Embryonic facial prominence (tissue), 1 donor: ENCODE measurements at regions not wholly inside any gene's neighbourhood (a gene's known extent, or its start where the extent isn't known, plus 50 kb on each side); places are given as distances from the start of the nearest gene placed in this dataset.
A peak's percentile ranks its signal among the peaks of the same experiment; 100 is the strongest.

ENCODE experiments used
- DNase-seq: peaks from one replicate; pipeline ENCODE4 v3.0.0-alpha.2; 2016; ENCODE audit errors: extremely low spot score

DNA sequence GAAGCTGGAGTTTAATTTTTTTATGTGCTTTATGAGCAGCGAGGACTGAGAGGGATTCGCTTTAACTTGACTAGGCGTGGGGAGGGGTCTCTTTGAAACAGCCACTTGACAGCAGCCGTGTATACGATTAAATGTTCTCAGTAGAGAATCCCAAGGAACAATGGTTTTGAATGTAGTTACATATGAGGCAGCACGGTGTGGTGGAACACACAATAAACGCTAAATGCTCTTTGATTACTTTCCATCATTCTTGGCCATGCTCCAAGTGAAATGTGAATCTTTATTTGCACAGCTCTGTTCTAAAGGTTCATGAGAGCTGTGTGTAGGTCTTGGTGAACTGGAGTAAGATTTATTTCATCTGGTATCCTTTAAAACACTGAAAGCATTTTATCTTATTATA, 251.4 kb upstream of the TGFBR2 start:
- DNase-seq: no peak

DNA sequence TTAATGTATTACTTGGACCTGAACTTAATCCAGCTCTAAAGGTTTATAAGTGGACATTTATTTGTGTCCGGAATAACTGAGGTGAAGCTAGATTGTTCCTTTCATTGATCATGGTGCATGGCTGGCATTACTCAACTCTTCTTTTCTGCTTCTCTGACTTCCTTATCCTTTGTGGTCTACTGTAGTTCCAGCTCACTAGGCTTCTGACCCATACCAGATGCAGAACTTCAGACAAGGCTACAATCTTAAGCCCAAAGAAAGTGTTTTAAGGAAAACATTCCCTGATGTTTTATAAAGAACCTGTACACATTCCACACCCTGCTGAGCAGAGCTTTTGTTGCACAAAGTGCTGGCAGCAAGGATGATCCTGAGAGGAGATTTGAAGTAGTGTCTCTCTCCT, 250.8 kb upstream of the TGFBR2 start:
- no peak for DNase-seq

DNA sequence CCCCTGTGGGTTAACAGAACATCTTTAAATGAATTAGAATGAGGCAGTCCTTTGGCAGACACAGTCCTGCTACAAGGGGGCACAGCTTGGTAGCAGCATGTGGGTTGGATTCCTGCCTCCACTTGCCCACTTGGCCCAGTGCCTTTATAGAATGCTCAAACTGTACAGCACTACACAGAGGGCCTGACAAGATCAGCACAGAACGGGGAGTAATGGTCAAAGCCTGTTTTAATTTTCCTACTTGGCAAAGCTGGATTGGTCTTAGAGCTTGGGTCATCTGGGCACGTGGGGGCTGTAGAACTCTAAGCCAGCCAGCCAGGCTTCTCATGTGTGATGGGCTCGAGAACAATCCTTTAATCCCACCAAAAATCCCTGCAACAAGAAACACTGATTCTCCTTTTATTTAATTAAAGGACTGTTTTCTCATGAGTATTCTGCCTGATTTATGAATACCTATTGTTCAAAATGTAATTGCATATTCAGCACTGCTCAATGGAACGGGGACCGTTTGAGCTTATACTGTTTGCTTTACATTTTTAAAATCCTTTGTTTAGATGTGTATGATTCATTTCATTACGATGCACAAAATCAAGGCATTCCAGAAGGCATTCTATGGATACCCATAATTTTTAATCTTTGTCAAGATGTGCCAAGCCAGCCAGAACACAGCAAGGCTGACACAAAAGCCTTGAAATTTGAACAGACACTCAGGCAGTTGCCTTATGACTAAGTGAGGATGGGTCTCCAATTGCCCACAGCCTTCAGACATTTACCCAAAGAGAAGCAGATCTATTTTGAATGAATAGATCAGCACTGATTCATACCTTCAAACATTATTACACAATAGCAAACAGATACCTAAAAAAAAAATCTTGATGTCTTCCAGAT, 249.3 kb upstream of the TGFBR2 start:
- no peak for DNase-seq

DNA sequence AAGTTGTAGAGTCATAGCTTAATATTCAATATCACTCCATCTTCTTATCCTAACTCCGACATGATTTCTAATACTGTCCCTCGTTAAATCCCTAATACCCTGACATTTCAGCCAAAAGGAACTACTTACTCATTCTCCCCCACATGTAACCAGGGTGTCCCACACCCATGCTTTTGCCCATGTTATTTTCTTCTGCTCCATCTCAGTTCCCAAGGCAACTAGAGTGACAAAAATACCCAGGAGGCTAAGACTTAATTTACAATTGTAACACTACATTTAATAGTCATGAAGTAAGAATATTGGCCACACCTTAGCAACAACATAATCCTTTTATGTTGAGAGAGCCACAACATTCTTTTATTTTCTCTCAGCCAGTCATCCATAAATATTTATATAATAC, 248.5 kb upstream of the TGFBR2 start:
- no peak for DNase-seq

DNA sequence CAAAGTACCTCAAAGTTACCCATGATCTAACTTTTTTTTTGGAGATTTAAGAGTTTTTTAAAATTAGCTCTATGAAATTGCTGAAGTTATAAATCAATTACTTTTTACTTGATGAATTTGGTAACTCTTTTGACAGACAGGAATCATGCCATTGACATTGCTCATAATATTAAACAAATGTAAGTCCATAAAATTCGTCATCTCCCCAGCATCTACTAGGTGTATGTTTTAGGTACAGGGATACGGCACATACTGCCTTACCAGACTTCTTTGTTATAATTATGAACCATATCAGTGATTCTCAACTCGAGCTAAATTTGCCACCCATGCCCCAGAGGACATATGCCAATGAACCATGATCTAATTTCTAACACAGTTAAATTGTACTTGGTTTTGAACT, 247.5 kb upstream of the TGFBR2 start:
- no peak for DNase-seq

DNA sequence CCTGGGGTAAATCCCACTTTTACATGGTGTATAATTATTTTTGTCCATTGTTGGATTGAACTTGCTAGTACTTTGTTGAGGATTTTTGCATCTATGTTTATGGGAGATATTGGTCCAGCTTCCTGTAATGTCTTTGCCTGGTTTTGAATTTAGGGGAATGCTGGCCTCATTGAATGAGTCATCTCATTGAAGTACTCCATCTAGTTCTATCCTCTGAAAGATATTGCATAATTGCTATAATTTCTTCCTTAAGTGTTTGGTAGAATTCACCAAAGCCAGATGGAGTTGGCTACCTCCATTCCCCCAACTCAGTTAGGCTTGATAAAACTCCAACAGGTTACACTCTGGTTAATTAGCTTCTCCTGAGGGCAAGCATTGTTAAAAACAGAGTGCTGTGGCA, 237.4 kb upstream of the TGFBR2 start:
- no peak for DNase-seq

DNA sequence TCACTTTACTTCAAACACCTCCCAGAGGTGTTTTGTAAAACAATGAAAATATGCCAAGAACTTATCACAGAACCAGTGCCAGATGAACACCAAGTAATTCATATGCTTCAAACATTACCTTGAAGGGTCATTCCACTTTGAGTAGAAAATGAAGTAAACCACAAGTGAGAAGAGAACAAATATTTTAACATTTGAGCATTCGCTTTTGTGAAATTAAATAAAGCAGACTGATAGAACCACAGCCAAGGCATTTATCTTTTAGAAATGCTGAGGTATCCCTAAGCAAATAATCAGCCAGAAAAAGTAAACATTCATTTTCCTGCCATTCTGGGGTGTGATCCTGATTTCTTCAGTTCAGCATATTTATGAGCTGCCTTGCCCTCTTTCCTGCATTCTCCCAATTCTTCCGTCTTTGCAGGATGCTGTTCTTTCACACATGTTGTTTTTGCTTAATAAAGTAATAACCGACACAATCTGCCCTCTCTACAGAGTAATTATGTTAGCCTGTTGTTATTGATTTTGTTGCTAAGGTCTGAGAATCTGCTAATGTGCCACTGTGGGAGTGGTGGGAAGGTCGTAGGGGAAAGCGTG, 235.6 kb upstream of the TGFBR2 start:
- DNase-seq: peak; percentile 22

DNA sequence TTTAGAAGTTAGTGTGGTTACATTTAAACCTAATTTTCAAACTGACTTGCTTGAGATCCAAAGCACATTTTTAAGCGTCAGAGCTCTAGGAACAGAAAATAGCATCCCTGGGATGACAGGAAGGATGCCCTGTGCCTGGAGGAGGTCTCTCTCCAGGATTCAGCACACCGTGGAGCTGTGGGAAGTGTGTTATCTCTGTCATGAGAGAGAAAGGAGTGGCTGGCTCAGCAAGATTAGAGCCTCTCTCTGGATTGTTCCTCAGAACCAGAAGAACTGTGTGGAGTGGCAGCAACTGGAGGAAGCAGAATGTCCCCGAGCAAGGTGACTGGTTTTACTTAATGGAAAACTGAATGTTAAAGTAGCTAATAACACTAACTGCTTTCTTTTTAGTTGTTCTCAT, 233.6 kb upstream of the TGFBR2 start:
- DNase-seq: no peak

DNA sequence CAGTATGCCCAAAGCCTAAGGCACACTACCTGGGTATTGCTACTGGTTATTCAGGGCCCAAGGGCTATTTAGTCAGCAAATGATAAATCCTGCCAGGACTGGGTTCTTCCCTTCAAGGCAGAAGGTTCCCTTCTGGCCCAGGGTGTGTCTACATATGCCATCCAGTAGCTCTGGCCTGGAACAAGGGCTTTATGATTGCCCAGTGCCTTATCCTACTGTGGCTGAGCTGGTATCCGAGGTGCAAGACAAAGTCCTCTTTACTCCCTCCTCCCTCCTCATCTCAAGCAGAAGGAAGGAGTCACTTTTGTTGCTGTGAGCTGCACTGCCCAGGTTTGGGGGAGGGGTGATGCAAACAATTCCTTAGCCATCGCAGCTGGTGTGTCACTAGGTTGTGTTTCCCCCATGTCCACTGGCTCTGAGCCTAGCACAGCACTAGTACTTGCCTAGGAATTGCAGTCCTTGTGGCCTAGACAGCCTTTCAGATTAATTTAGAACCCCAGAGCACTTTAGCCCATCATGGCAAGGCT, 221.8 kb upstream of the TGFBR2 start:
- no peak for DNase-seq

DNA sequence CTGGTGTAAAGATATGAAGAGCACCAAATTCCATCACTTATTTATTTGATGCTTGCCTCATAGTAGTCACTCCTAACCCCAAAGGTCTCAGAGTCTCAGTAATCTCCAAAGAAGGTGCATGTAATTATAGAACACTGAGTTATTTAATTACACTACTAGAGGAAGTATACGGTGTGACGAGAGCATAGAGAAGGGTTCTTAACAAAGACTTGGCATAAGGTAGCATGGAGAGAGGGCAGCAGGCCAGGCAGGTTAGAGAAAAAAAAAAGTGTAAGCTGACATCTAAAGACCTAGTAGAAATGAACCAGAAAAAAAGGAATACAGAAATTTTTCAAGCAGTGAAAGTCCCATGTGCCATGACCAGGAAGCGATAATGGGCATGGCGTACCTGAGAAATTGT, 213.3 kb upstream of the TGFBR2 start:
- no peak for DNase-seq

DNA sequence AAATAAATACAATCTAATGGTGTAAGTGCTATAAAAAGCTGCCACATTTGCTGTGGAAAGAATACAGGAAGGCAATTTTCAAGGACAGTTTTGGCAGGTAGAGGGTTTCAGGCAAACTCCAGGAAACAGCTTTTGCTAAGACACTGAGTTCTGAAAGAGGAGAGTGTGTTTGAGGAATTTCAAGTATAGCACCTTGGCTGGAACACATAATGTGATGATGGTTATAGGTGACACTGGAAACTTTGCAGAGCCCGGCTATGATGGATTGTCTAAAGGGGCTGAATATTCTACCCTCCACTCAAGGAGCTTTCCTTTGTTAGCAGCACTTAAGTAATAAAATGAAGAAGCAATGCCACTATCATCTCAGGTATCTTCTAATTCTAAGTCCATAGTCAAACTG, 209.4 kb upstream of the TGFBR2 start:
- no peak for DNase-seq

DNA sequence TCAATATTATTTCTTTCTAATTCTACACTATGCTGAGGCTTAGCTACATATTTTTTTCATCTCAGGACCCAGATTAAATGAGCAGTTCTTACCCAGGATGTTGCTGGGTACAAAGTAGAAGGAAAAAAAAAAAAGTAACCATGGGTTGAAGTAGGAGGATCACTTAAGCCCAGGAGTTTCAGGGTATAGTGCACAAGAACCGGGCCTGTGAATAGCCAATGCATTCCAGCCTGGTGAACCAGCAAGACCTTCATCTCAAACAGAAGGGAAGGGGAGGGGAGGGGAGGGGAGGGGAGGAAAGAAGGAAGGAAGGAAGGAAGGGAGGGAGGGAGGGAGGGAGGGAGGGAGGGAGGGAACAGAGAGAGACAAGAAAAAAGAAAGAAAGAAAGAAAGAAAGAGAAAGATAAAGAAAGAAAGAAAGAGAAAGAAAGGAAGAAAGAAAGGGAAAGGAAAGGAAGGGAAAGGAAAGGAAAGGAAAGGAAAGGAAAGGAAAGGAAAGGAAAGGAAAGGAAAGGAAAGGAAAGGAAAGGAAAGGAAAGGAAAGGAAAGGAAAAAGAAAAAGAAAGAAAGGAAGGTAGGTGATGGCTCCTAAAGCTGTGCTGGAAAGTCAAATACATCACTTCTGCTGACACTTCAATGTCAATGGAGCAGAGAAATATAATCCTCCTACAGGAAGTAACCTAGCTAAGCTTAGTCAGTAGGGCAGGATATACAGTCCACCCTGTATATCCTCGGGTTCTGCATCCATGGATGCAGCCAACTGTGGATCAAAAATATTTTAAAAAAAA, 206.8 kb upstream of the TGFBR2 start:
- no peak for DNase-seq

DNA sequence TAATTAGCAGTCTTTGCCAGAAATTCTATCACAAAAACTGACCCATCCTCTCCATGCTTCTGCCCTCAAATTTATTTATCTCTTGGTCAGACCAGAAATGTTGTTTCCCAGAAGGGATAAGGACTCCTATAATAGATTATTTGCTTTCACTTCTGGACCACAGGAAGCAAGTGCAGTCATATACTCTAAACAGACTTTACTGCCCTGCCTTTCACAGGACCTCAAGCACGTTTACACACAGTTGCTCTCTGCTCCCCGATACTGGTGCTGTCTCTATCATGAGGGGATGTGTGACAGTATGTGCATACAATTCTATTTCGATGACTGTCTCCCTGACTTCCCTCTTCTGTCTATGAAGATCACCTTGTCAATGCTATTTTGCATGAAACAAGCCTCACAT, 205.5 kb upstream of the TGFBR2 start:
- DNase-seq: no peak

DNA sequence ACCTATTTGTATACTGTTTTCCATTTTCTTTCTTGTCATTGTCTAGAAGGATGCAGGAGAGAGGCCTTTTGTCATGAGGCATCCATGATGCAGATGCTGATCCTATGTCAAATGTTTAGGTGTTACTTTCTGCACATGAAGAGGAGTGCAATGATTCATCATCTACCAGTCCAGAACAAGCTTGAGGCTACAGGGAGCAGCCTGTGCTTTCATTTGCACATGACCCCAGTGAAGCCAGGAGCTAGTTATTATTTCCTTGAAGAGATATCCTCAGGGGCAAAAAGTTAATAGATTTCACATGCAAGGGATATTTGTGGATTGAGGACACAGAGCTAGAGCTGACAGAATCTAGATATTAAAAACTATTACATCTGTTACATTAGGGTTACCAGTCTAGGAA, 204.4 kb upstream of the TGFBR2 start:
- DNase-seq: no peak

DNA sequence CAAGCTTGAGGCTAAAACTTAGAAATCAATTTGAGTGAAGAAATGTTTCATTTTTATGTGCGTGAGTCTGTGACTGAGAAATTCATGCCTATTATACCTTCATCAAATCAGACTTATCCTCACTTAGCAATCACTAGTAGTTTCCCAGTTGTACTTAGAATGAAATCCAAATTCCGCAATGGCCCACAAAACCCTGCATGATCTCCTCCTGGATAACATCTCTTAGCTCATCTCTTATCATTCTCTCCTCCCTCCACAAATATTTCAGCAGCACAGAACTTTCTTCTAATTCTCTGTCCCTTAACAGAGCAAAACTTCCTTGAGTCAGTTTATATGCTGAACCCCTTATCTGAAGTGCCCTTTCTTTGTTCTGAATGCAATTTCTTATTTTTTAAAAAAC, 198.8 kb upstream of the TGFBR2 start:
- no peak for DNase-seq

DNA sequence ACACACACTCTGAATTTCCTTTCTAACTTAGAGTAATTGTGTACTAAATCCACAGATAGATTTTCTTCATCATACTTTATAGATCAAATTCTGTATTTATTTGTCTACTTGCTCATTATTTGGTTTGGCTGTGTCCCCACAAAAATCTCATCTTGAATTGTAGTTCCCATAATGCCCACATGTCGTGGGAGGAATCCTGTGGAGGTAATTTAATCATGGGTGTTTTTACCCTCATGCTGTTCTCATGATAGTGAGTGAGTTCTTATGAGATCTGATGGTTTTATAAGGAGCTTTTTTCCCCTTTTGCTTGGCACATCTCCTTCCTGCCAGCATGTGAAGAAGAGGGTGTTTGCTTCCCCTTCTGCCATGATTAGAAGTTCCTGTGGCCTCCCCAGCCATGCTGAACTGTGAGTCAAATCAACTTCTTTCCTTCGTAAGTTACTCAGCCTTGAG, 198.3 kb upstream of the TGFBR2 start:
- DNase-seq: no peak

DNA sequence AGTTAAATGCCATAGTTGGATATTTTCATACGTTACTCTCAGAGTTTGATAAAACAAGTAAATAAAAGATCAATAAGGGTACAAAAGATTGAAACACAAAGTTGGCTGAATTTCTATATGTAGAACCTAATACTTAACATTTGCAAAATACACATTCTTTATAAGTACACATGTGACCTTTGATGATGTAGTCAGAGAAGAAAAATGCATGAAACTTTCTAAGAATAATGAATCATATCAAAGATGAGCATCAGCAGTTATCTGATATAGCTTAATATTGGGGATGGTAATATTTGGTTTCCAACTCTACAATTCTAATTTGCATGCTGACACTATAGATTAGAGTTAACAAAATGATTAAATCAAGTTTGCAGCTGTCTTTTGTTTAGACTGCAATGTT, 188.0 kb upstream of the TGFBR2 start:
- DNase-seq: no peak

DNA sequence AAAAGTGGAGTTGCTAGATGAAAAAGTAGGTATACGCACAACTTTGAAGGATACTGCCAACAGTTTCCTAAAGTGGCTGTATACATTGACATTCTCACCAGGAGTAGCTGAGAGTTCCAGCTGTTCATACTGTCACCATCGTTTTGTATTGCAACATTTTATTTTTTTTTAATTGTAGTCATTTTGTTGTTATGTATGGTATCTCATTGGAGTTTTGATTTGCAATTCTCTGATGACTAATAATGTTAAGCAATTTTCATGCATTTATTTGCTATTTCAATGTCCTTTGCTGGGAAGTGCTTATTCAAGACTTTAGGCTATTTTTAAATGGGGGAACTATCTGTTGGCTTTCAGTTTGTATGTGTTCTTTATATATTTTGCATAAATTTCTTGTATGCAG, 185.1 kb upstream of the TGFBR2 start:
- DNase-seq: no peak

DNA sequence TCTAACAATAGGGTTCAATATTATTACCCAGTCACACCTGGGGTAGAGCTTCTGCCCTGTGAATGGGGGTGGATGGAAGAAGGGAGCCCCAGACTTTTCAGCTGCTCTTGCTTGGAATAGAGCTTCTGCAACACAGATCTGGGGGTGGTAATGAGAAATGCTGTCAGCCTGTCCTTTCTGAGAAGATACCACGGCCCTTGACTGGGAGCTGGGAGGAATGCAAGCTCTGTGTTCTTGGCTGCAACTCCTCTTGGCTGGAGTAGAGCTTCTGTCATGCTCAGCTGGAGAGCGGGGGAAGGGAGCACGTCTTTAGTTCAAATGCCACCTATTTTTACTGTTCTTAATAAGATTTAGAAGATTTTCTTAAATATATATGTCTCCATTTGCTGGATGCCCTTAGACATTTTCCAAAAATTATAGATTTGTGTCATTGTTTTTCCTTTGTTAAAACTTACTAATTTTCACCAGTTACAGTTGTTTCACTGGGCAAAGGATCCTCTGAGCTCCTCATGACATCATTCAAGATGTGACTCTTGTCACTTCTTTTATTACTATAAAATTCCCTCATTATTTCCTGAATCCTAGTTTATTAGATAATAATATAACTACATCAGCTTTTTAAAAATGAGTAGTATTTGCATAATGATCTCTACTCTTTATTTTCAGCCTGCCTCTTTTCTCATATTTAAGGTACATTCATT, 180.0 kb upstream of the TGFBR2 start:
- DNase-seq: no peak

DNA sequence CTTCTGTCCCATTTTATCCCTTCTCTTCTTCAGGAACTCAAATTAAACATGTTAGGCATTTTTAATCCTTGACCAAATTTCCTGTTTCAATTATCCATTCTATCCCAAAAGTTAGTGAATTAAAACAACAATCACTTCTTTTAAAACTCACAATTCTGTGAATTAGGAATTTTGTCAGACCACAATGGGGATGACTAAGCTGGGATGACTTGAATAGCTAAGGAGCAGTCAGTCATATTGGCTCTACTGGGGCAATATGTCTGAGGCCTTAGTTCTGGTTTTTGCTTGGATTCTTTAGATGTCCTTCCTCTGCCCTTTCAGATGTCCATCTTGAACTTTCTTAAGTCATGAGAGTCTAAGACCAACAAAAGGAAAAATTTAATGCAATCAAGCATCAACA, 178.2 kb upstream of the TGFBR2 start:
- no peak for DNase-seq

DNA sequence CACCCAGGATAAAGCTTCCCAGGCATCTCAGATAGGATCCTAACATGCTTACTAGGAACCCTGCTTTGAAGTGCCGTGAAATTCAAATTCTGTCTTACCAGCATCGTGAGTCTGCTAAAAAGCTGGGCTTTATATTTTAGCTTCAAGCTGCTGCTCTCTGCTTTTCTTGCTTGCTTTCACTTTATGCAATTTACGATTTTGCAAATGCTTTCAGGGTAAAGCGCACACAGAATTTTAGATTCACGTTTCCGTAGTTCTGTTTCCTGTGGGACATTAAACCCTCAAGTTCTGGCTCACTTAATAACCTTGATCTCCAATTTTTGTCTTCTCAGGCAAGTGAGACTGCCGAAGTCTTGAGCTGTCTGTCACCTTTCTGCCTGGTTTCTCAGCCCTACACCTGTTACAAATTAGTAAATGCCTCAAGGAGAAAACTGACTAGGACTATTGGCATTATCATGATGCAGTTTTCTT, 170.5 kb upstream of the TGFBR2 start:
- DNase-seq: no peak

DNA sequence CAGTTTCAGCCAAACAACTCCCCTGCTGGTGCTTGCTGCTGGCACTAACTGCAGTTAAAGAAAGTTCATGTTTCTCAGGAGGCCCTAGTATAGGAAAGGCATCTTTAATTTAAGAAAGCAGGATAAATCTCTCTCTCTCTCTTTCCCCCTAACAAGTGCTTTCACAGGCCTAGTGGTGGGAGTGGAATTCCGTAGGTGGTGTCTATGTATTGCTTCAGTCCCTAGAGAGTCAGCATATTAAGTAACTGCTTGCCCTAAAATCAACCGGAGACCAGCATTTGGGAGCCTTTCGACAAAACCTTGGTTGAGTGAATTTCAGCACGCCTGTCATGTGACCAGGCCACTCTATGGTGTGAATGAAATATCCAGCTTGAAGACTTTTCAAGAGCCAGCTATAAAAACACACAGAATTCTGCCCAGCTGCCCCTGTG, 169.2 kb upstream of the TGFBR2 start:
- DNase-seq: no peak
